ENCODE measurements at regions not wholly inside any gene's neighbourhood (a gene's known extent, or its start where the extent isn't known, plus 50 kb on each side); places are given as distances from the start of the nearest gene placed in this dataset.

GRCh38 chr5:152335461-152335860 lies 69.6 kb downstream of the NMUR2 start:
- TF ChIP-seq EP300 (IDR thresholded peaks at IDR 0.05; ENCODE audit: borderline replicate concordance) (no peak), EGR1 (IDR thresholded peaks at IDR 0.05) (no peak)

All from Ishikawa (cell line).